HepG2 (cell line): ENCODE measurements at regions not wholly inside any gene's neighbourhood (a gene's known extent, or its start where the extent isn't known, plus 50 kb on each side); places are given as distances from the start of the nearest gene placed in this dataset.

Experiments
- ATAC-seq: fragments of 200-7000 bp; cut with Tn5 transposase; 3 replicates; pipeline ENCODE4 v1.9.1; 2020; ENCODE audit warnings: mild to moderate bottlenecking, moderate library complexity
- BruUV-seq: library from RNA; stranded (reverse); fragments of 400-500 nt; replicated peaks from 2 replicates; lab custom pipeline; 2021; lab: Mats Ljungman, UMichigan
- CTCF ChIA-PET: fragments of 300-600 bp; formaldehyde crosslinking; extraction: SDS; loops from one replicate; lab custom pipeline; 2021; ENCODE audit warnings: low total read pairs, inconsistent platforms, low intra/inter-chr PET ratio; lab: Yijun Ruan, JAX
- POLR2A ChIA-PET: fragments of 350-600 bp; sonication (Branson Sonifier 250); formaldehyde crosslinking; loops from one replicate; lab custom pipeline; 2020; ENCODE audit warnings: antibody characterized with exemption, inconsistent platforms; lab: Yijun Ruan, JAX
- DNase-seq: peaks from one replicate; pipeline ENCODE4 v3.0.0-alpha.2; 2015; ENCODE audit warnings: low spot score
- FAIRE-seq: peaks from 3 replicates; lab custom pipeline; 2011; peaks lifted over from hg19 to GRCh38; lab: Jason Lieb, UNC
- H2AFZ ChIP-seq: one replicate; pipeline ENCODE4 v1.6.1; 2011; ENCODE audit warnings: low read length, inconsistent platforms
- H3K27ac ChIP-seq: fragments of 300-600 bp; 3 replicates; pipeline ENCODE4 v1.8.0; 2011; ENCODE audit warnings: mixed run types, mild to moderate bottlenecking, mixed read lengths, low read length, inconsistent platforms; ENCODE audit not compliant: insufficient read depth; ENCODE audit errors: extremely low read length
- H3K27me3 ChIP-seq, 2 experiments: fragments of 200-600 bp in 1 of 2; 2 replicates in 1 of 2; 3 replicates in 1 of 2; pipeline versions ENCODE4 v1.6.0 to v1.8.0; 2011; ENCODE audit warnings: low read length in 2 of 2, mild to moderate bottlenecking in 2 of 2, moderate library complexity in 2 of 2, inconsistent platforms in 1 of 2; ENCODE audit not compliant: insufficient read depth in 2 of 2, control insufficient read depth in 1 of 2
- H3K36me3 ChIP-seq, 2 experiments: fragments of 200-600 bp in 1 of 2; replicated peaks in 1 of 2; 2 replicates in 1 of 2; 3 replicates in 1 of 2; pipeline versions ENCODE4 v1.5.1 to v1.8.0; 2011; ENCODE audit warnings: low read length in 2 of 2, inconsistent platforms in 1 of 2; ENCODE audit not compliant: insufficient read depth in 2 of 2, control insufficient read depth in 1 of 2
- H3K4me1 ChIP-seq: 2 replicates; pipeline ENCODE4 v1.5.1; 2012; ENCODE audit warnings: low read length, inconsistent platforms; ENCODE audit not compliant: insufficient read depth
- H3K4me2 ChIP-seq: 2 replicates; pipeline ENCODE4 v1.6.0; 2011; ENCODE audit warnings: low read depth, low read length, inconsistent platforms
- H3K4me3 ChIP-seq, 3 experiments: fragments of 200-600 bp in 1 of 3; sonication (generic), shearing (Covaris generic) in 1 of 3; replicated peaks in 1 of 3; 2 replicates each; pipeline ENCODE4 v1.5.1; 2011 to 2016; ENCODE audit warnings: low read length in 3 of 3, inconsistent platforms in 2 of 3, low read depth in 2 of 3, mild to moderate bottlenecking in 2 of 3, control low read depth in 1 of 3, mixed read lengths in 1 of 3; ENCODE audit not compliant: insufficient read depth in 1 of 3
- H3K79me2 ChIP-seq: one replicate; pipeline ENCODE4 v1.6.1; 2011; ENCODE audit warnings: low read length, inconsistent platforms; ENCODE audit not compliant: insufficient read depth
- H3K9ac ChIP-seq: 2 replicates; pipeline ENCODE4 v1.6.0; 2011; ENCODE audit warnings: mild to moderate bottlenecking, low read depth, low read length, inconsistent platforms; ENCODE audit not compliant: insufficient read depth
- H3K9me3 ChIP-seq: 2 replicates; pipeline ENCODE4 v1.5.1; 2012; ENCODE audit warnings: mild to moderate bottlenecking, low read length
- H4K20me1 ChIP-seq: 2 replicates; pipeline ENCODE4 v1.6.0; 2011; ENCODE audit warnings: inconsistent platforms, mild to moderate bottlenecking, low read length, moderate library complexity; ENCODE audit not compliant: insufficient read depth
- CEBPG ChIP-seq: IDR thresholded peaks from 2 replicates; pipeline ENCODE4 v1.6.1; 2016
- FIP1L1 ChIP-seq: fragments of 200-400 bp; formaldehyde crosslinking; IDR thresholded peaks from 2 replicates; pipeline ENCODE4 v1.6.1; 2018; ENCODE audit warnings: low read depth, mild to moderate bottlenecking, low read length, moderate library complexity, borderline replicate concordance; ENCODE audit not compliant: insufficient read depth
- FOXP4 ChIP-seq: sonication (generic); formaldehyde crosslinking; IDR thresholded peaks from 2 replicates; pipeline ENCODE4 v1.4.0; 2020; ENCODE audit warnings: missing genetic modification reagents
- GTF3A ChIP-seq: sonication (generic); formaldehyde crosslinking; conservative IDR thresholded peaks from 2 replicates; pipeline ENCODE4 v1.4.0; 2020; ENCODE audit warnings: mild to moderate bottlenecking, missing genetic modification reagents
- RARA ChIP-seq: IDR thresholded peaks from 2 replicates; pipeline ENCODE4 v1.6.1; 2016; ENCODE audit warnings: missing genetic modification reagents, missing compliant biosample characterization
- RBM22 ChIP-seq: fragments of 200-400 bp; formaldehyde crosslinking; optimal IDR thresholded peaks from 2 replicates; pipeline ENCODE3; 2017; ENCODE audit warnings: mild to moderate bottlenecking, low read length, moderate library complexity
- REPIN1 ChIP-seq: sonication (generic); formaldehyde crosslinking; IDR thresholded peaks from 2 replicates; pipeline ENCODE4 v1.8.0; 2022; ENCODE audit warnings: missing genetic modification reagents, low read depth, mild to moderate bottlenecking, borderline replicate concordance
- U2AF2 ChIP-seq: fragments of 200-400 bp; formaldehyde crosslinking; IDR thresholded peaks from 2 replicates; pipeline ENCODE4 v1.6.1; 2017; ENCODE audit warnings: low read depth, mild to moderate bottlenecking, low read length
- WIZ ChIP-seq: sonication (generic); formaldehyde crosslinking; IDR thresholded peaks from 2 replicates; pipeline ENCODE4 v1.5.1; 2020; ENCODE audit warnings: mild to moderate bottlenecking, missing genetic modification reagents
- ZBTB4 ChIP-seq: sonication (generic); formaldehyde crosslinking; IDR thresholded peaks from 2 replicates; pipeline ENCODE4 v1.4.0; 2020; ENCODE audit warnings: missing genetic modification reagents, mild to moderate bottlenecking, borderline replicate concordance
- ZFP41 ChIP-seq: sonication (generic); formaldehyde crosslinking; IDR thresholded peaks from 2 replicates; pipeline ENCODE4 v1.4.0; 2020; ENCODE audit warnings: mild to moderate bottlenecking, missing genetic modification reagents, borderline replicate concordance
- ZNF138 ChIP-seq: sonication (generic); formaldehyde crosslinking; IDR thresholded peaks from 2 replicates; pipeline ENCODE4 v1.5.0; 2020; ENCODE audit warnings: mild to moderate bottlenecking, low read depth, missing genetic modification reagents
- ZNF143 ChIP-seq: sonication (generic); formaldehyde crosslinking; IDR thresholded peaks from 2 replicates; pipeline ENCODE4 v1.4.0; 2020; ENCODE audit warnings: missing genetic modification reagents
- ZNF251 ChIP-seq: sonication (generic); formaldehyde crosslinking; IDR thresholded peaks from 2 replicates; pipeline ENCODE4 v1.9.0; 2021; ENCODE audit warnings: mild to moderate bottlenecking, missing genetic modification reagents
- ZNF598 ChIP-seq: sonication (generic); formaldehyde crosslinking; IDR thresholded peaks from 2 replicates; pipeline ENCODE4 v1.5.1; 2020; ENCODE audit warnings: mild to moderate bottlenecking, missing genetic modification reagents, borderline replicate concordance
- ZNF749 ChIP-seq: sonication (generic); formaldehyde crosslinking; IDR thresholded peaks from 2 replicates; pipeline ENCODE4 v1.8.0; 2022; ENCODE audit warnings: mild to moderate bottlenecking, missing genetic modification reagents, moderate library complexity, borderline replicate concordance
- ZNF775 ChIP-seq: sonication (generic); formaldehyde crosslinking; IDR thresholded peaks from 2 replicates; pipeline ENCODE4 v1.4.0; 2020; ENCODE audit warnings: missing genetic modification reagents, mild to moderate bottlenecking, moderate library complexity, borderline replicate concordance
- WGBS: methylation state at CpG from one replicate; pipeline ENCODE4 v1.1.6; 2017; ENCODE audit warnings: low lambda C conversion rate; 5-methylcytosine and 5-hydroxymethylcytosine counted together
- in situ Hi-C: cut with HindIII; loops from 2 replicates; pipeline ENCODE4 v1.10.0; 2017; ENCODE audit warnings: low pct_unique_long_range_greater_than_20kb; ENCODE audit not compliant: extremely low pct_ligation_motif_present
- intact Hi-C: fragments of 100-400 bp; cut with micrococcal nuclease; formaldehyde crosslinking; loops from one replicate; pipeline ENCODE4 v1.10.0; 2022; ENCODE audit not compliant: unreplicated experiment

- Histone ChIP-seq H3K36me3 (no peaks in the 10 kb centered on the region), H3K27ac (no peak overlapping the region), H3K4me2 (no peak overlapping the region), H3K9me3 (peaks cover 77% of the 10 kb centered on the region), H3K27me3 (no peaks in the 10 kb centered on the region), H2AFZ (no peak overlapping the region), H3K4me3 (no peak overlapping the region), H4K20me1 (no peaks in the 10 kb centered on the region)
- FAIRE-seq (no peak), ATAC-seq (no peak), DNase-seq (no peak)
- CTCF ChIA-PET = no interaction called here
- in situ Hi-C loops = no loop called here
- no TSS peak for BruUV-seq
- intact Hi-C loops = no loop called here
- TF ChIP-seq ZNF598 = no peak
- no peak for TF ChIP-seq ZNF138 (CRISPR knock-in tag)
- no peak for TF ChIP-seq FOXP4 (CRISPR knock-in tag)
- no peak for TF ChIP-seq ZFP41
- no peak for TF ChIP-seq WIZ
- no peak for TF ChIP-seq ZNF749
- no peak for TF ChIP-seq CEBPG (CRISPR knock-in tag)
- no peak for TF ChIP-seq ZNF143 (CRISPR knock-in tag)
- TF ChIP-seq FIP1L1 = no peak
- no peak for TF ChIP-seq ZBTB4
- no peak for TF ChIP-seq ZNF775 (CRISPR knock-in tag)
- TF ChIP-seq ZNF251 (CRISPR knock-in tag) = no peak
- TF ChIP-seq U2AF2 = no peak
- TF ChIP-seq GTF3A (CRISPR knock-in tag) = no peak
- TF ChIP-seq RARA (CRISPR knock-in tag) = no peak
- TF ChIP-seq RBM22 = no peak
- TF ChIP-seq REPIN1 (CRISPR knock-in tag) = no peak
- TF ChIP-seq, all 625 proteins: peak for 0
- H3K4me1 ChIP-seq = no peaks in the 10 kb centered on the region
- POLR2A ChIA-PET = no interaction called here
- no peak overlapping the region for H3K9ac ChIP-seq
- WGBS = 11% methylated on average over 3 of the region's 3 CpGs
- H3K79me2 ChIP-seq = no peaks in the 10 kb centered on the region
These were observed 268.3 kb upstream of the PRKD1 start for GRCh38 chr14:30195941-30196340.
